ENCODE measurements at regions not wholly inside any gene's neighbourhood (a gene's known extent, or its start where the extent isn't known, plus 50 kb on each side); places are given as distances from the start of the nearest gene placed in this dataset.

- TF ChIP-seq CTCF (IDR thresholded peaks at IDR 0.05; ENCODE audit: insufficient read depth, low read length, poor library complexity, severe bottlenecking) (no peak), EZH2phosphoT487 (conservative IDR thresholded peaks at IDR 0.05; ENCODE audit: low read length) (no peak)
- Histone ChIP-seq H3K36me3 (ENCODE audit: low read length) (no peaks in the 10 kb centered on the region), H3K27ac (ENCODE audit: low read depth, low read length) (no peak overlapping the region), H3K9ac (ENCODE audit: low read length) (no peak overlapping the region), H2AFZ (ENCODE audit: low read depth, low read length, severe bottlenecking) (no peak overlapping the region), H3F3A (ENCODE audit: insufficient read depth) (no peaks in the 10 kb centered on the region), H3K27me3 (ENCODE audit: low read length) (no peaks in the 10 kb centered on the region), H3K79me2 (ENCODE audit: insufficient read depth, low read length) (no peaks in the 10 kb centered on the region), H3K4me3 (ENCODE audit: insufficient read depth, low read length, poor library complexity, severe bottlenecking) (no peak overlapping the region), H3K9me3 (ENCODE audit: insufficient read depth, low read length) (no peaks in the 10 kb centered on the region), H3K4me2 (ENCODE audit: low read depth, low read length, poor library complexity, severe bottlenecking) (no peak overlapping the region), H4K20me1 (ENCODE audit: low read depth, low read length) (no peaks in the 10 kb centered on the region), H3K9me2 (replicated peaks; ENCODE audit: insufficient read depth, low read length) (no peaks in the 10 kb centered on the region)
Measured at GRCh38 chr1:96290033-96290432, 431.6 kb upstream of the PTBP2 start.

- H2AFZ ChIP-seq (ENCODE audit: low read depth, low read length, severe bottlenecking): no peak overlapping the region
- no peaks in the 10 kb centered on the region for H3K27me3 ChIP-seq (ENCODE audit: low read length)
- H3K9me2 ChIP-seq (replicated peaks; ENCODE audit: insufficient read depth, low read length): no peaks in the 10 kb centered on the region
- H4K20me1 ChIP-seq (ENCODE audit: low read depth, low read length): no peaks in the 10 kb centered on the region
- no peaks in the 10 kb centered on the region for H3K36me3 ChIP-seq (ENCODE audit: low read length)
- H3K9me3 ChIP-seq (ENCODE audit: insufficient read depth, low read length): no peaks in the 10 kb centered on the region
- no peak overlapping the region for H3K4me2 ChIP-seq (ENCODE audit: low read depth, low read length, poor library complexity, severe bottlenecking)
- H3F3A ChIP-seq (ENCODE audit: insufficient read depth): no peaks in the 10 kb centered on the region
- H3K9ac ChIP-seq (ENCODE audit: low read length): no peak overlapping the region
- no peak overlapping the region for H3K4me3 ChIP-seq (ENCODE audit: insufficient read depth, low read length, poor library complexity, severe bottlenecking)
- H3K79me2 ChIP-seq (ENCODE audit: insufficient read depth, low read length): no peaks in the 10 kb centered on the region
- no peak overlapping the region for H3K27ac ChIP-seq (ENCODE audit: low read depth, low read length)
- TF ChIP-seq EZH2phosphoT487 (conservative IDR thresholded peaks at IDR 0.05; ENCODE audit: low read length) (no peak), CTCF (IDR thresholded peaks at IDR 0.05; ENCODE audit: insufficient read depth, low read length, poor library complexity, severe bottlenecking) (no peak)
Measured at GRCh38 chr1:96290801-96291200, 430.8 kb upstream of the PTBP2 start.

- Histone ChIP-seq H3K9me3 (ENCODE audit: insufficient read depth, low read length) (no peaks in the 10 kb centered on the region), H3K36me3 (ENCODE audit: low read length) (no peaks in the 10 kb centered on the region), H3K9me2 (replicated peaks; ENCODE audit: insufficient read depth, low read length) (no peaks in the 10 kb centered on the region), H3F3A (ENCODE audit: insufficient read depth) (no peaks in the 10 kb centered on the region), H3K79me2 (ENCODE audit: insufficient read depth, low read length) (no peaks in the 10 kb centered on the region), H3K27me3 (ENCODE audit: low read length) (no peaks in the 10 kb centered on the region), H4K20me1 (ENCODE audit: low read depth, low read length) (no peaks in the 10 kb centered on the region), H3K4me3 (ENCODE audit: insufficient read depth, low read length, poor library complexity, severe bottlenecking) (no peak overlapping the region), H3K9ac (ENCODE audit: low read length) (no peak overlapping the region), H3K27ac (ENCODE audit: low read depth, low read length) (no peak overlapping the region), H3K4me2 (ENCODE audit: low read depth, low read length, poor library complexity, severe bottlenecking) (no peak overlapping the region), H2AFZ (ENCODE audit: low read depth, low read length, severe bottlenecking) (no peak overlapping the region)
- no peak for TF ChIP-seq CTCF (IDR thresholded peaks at IDR 0.05; ENCODE audit: insufficient read depth, low read length, poor library complexity, severe bottlenecking)
- TF ChIP-seq EZH2phosphoT487 (conservative IDR thresholded peaks at IDR 0.05; ENCODE audit: low read length): no peak
Measured at GRCh38 chr1:96291468-96291867, 430.1 kb upstream of the PTBP2 start.

- H2AFZ ChIP-seq (ENCODE audit: low read depth, low read length, severe bottlenecking): no peak overlapping the region
- H3K9me3 ChIP-seq (ENCODE audit: insufficient read depth, low read length): no peaks in the 10 kb centered on the region
- no peak overlapping the region for H3K27ac ChIP-seq (ENCODE audit: low read depth, low read length)
- H3K9me2 ChIP-seq (replicated peaks; ENCODE audit: insufficient read depth, low read length): no peaks in the 10 kb centered on the region
- H3F3A ChIP-seq (ENCODE audit: insufficient read depth): no peaks in the 10 kb centered on the region
- H3K4me2 ChIP-seq (ENCODE audit: low read depth, low read length, poor library complexity, severe bottlenecking): no peak overlapping the region
- no peaks in the 10 kb centered on the region for H4K20me1 ChIP-seq (ENCODE audit: low read depth, low read length)
- H3K79me2 ChIP-seq (ENCODE audit: insufficient read depth, low read length): no peaks in the 10 kb centered on the region
- no peaks in the 10 kb centered on the region for H3K27me3 ChIP-seq (ENCODE audit: low read length)
- TF ChIP-seq EZH2phosphoT487 (conservative IDR thresholded peaks at IDR 0.05; ENCODE audit: low read length) (no peak), CTCF (IDR thresholded peaks at IDR 0.05; ENCODE audit: insufficient read depth, low read length, poor library complexity, severe bottlenecking) (no peak)
- no peak overlapping the region for H3K9ac ChIP-seq (ENCODE audit: low read length)
- H3K4me3 ChIP-seq (ENCODE audit: insufficient read depth, low read length, poor library complexity, severe bottlenecking): no peak overlapping the region
- H3K36me3 ChIP-seq (ENCODE audit: low read length): no peaks in the 10 kb centered on the region
Measured at GRCh38 chr1:96292141-96292540, 429.4 kb upstream of the PTBP2 start.
